NAMALWA (cell line): ENCODE measurements at regions not wholly inside any gene's neighbourhood (a gene's known extent, or its start where the extent isn't known, plus 50 kb on each side); places are given as distances from the start of the nearest gene placed in this dataset.

Source experiments
- DNase-seq: peaks from one replicate; pipeline ENCODE4 v3.0.0-alpha.2; 2015; ENCODE audit warnings: low spot score

DNA sequence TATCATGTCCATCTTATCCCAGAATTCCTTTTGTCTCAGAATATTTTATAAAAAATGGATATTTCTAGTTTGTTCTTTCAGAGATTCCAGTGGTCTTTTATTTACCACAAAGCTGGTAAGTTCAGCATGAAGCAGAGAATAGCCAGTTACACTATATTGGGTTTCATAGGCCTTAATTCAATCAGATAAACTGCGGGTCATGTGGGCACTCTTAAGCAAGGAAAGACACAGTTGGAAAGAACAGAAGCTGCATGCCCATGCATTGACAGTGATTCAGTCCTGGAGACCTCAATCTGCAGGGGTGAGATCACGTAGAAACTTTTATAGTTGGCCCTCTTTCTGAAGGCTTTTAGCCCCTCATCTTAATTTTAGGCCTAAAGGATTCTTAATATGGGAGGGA lies 281.3 kb upstream of the IGFBP3 start:
- no peak for DNase-seq

DNA sequence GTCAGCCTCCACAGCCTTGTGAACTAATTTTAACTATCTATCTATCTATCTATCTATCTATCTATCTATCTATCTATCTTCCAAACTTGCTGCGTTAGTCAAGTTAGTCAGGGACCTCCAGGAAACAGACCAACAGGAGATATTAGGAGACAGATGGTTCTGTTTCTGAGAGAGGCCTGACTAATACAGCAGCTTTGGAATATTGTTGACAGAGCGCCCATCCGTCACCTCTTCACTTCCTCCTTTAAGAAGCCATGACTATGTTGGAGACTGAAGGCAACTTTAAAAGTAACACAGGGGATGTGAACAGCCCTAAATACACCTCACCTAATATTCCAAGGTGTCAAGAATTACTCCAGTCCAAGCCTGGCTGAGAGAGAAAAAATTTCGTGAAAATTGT lies 280.9 kb upstream of the IGFBP3 start:
- DNase-seq = no peak

DNA sequence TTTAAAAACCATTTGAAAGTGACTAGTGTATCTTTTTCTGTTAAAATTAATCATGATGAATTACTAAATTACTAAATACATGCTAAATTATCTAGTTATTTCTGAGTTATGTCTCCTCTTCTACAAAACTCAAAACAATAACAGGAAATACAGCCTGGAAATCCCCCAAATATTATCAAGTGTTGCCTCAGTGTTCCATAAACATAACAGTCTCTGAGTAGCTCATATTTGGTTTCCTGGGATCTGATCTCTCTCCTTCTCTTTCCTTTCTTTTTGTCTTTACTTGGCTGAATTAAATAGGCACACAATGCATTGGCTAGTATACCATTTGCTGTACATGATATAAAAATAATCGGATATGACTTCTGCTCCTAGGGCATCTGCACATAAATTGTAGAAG lies 277.6 kb upstream of the IGFBP3 start:
- DNase-seq = no peak

DNA sequence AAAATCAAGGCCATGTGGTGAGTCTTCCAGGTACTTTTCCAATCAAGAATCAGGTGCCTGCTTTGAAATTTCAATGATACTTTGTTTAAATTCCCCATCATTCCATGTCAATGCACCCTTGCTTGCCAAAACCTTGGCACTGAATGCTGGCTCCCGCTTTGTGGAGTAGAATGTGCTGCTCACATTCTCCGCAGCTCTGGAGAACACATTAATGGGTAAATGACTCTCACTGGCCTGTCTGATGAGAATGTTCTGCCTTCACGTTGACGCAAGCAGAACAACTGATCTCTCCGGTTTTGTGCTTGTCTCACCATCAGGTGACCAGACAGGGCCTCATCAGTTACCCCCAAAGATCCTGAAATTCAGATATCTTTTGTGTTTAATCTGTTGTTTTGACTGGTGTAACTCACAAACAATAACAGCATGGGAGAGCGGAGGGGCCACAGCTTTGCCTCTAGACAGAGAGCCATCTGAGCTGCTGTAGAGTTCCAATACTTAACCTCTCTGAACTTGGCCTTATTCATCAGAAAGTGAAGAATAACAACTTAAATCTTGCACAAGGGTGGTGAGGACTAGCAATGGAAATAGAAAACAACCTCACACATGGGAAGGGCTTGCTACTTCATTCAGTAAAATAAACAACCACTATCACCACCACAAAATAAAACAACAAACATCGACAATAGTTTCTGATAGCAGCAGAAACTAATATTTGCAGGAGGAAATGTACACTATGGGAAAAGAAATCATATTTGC lies 276.9 kb upstream of the IGFBP3 start:
- no peak for DNase-seq

DNA sequence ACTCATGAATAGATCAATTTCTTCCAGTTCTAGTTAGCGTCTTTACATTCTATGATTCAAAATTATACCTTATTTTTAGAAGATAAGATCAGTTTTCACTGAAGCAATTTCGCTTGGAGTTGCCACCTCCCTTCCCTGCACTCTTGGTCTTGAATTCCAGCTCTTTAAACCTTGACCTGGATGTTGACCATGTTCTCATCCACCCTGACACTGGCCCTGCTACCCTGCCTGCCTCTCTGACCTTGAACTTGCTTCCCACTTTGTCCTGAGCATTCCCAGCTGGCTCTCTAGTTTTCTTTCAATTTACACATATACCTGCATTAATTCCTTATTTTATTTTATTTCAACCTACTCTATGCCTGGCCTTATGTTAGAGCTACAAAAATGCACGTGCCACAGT lies 274.9 kb upstream of the IGFBP3 start:
- no peak for DNase-seq

DNA sequence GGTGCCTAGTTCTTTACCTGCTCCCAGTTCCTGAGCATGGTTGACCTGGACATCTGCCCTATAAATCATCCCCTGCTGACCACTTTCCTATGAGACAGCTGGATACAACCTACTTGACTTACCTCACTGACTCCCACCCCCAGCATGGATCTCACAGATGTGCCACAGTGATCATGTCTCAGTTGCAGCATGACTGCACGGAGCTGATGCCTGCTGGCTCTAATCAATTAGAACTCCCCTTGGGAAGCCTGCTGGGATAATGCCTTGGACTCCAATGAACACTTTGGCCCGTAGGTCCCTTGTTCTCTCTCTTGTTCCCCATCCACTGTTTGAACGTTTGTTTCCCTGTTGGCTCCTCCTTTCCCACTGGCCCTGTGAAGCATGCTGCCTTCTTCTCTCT lies 271.2 kb upstream of the IGFBP3 start:
- no peak for DNase-seq

DNA sequence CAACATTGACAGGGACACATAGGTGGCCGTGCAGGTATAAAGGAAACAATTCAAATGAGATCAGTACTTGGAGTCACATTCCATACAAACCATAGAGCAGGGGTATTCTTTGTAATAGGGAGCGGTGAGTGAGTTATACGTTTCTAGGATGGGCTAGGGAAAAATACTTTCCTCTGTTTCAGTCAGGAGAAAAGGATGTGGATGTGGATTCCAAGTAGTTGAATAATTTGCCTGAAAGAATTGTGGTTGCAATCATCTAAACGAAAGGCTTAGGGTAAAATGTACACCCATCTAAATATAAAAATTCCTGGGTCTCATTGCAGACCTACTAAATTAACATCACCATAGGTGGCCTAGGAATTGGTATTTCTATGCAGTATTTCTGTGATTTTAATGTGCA lies 270.7 kb upstream of the IGFBP3 start:
- DNase-seq = no peak

DNA sequence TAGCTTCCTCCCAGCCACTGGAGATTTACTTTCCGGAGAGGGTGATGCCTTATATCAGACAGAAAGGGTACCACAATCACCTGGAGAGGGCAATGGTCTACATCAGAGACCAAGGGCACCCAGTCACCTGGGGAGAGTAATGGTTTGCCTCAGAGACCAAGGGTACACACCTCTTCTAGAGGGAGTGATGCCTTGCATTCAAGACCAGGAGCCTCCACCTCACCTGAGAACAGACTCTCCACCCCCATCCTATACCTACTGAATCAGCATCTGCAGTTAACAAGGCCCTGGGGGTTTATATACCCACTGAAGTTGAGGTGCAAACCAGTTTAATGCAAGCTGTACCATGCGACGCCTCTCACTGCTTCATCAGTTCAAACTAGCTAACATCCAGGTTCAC lies 270.2 kb upstream of the IGFBP3 start:
- no peak for DNase-seq

DNA sequence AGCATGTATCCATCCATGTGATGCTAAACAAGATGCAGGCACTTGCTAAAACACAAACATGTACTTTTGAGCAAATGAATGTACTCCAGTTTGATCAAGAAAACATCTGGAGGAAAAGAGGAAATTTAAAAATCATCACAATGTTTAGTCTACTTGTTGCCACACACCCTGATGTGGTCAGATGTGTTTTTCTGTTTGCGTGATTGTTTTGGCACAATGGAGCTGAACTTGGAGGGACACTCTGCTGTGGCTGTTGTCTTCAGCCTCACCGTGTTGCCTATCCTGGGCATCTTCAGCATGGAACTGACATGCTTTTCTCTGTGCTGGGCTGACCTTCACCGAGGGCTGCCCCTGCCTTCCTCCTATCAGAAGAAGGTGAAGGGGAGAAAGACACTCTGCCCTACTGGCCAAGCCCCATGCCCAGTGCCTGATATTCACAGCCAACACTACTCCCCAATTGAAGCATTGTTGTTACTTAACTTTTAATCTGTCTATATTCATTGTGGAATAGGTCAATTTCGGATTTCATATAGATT lies 268.3 kb upstream of the IGFBP3 start:
- DNase-seq = no peak

DNA sequence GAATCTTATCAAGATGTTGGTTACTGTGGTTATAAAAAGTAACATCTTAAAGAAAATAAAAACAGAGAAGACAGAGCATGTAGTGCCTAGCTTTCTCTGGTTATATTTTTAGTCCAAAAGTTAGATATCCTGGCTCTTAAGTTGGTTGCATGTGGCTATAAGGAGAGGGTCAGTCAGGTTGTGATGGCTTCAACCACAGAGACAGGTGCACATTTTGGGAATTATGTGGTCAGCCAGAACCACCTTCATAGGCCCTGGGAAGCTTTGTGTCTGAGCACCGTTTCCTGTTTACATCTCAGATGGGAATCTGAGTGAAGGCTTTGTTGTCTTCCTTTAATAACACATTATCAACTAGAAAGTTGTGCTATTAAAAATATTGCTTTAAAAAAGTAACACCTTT lies 265.1 kb upstream of the IGFBP3 start:
- no peak for DNase-seq

DNA sequence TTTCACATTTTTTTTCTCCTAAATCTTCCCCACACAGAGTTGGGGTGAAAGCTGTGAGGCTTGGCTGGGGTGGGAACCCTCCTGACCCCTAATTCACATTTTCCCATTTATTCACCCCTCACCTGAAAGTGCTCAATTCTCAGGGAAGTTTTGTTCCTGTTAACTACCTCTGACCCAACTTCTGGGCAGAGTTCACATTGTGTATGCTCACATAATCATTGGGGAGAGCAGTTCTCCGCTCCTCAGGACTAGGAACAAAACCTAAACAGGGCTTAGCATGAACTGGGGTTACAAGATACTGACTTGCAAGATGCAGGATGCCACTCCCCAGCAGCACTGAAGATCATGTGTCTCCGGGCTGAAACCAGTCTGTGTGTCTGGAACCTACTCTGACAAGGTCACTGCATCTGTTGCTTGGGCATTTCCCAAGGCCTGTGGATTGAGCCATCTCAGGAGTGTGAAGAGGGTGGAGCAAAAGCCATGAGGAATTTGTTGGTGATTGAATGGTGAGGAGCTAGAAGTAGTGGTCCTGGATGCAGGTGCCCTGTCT lies 258.1 kb upstream of the IGFBP3 start:
- no peak for DNase-seq

DNA sequence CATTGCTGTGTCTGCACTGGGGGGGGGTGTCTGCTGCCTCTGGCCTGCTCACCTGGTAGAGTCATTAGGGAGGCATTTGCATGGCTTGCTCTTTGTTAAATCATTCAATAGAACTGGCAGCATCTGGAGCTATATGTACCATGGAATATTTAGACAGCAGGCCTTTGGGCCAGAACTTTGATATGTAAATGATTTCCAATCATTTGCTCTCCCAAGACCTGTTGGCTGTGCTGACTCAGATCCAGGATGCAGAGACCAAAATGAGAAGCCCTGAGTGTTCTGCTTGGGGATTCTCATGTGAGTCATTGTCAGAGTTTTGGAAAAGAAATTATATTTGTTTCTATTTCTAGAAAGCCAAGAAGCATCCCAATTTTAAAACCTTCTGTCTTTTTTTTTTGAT lies 257.6 kb upstream of the IGFBP3 start:
- DNase-seq = no peak

DNA sequence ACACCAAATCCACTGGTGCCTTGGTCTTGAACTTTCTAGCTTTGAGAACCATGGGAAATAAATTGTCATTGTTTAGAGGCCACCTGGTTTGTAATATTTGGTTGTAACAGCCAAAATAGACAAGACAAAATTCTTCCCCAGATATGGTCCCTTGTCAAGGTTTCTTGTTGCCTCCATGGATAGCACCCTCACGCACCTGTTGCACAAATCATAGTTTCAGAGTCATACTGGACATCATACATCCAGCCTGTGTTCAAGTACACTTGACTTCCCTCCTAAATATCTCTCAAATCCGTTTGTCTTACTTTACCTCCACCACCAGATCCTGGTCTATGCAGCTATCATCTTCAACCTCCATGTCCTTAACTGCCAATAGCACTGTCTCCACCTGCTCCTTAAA lies 256.7 kb upstream of the IGFBP3 start:
- DNase-seq = no peak

DNA sequence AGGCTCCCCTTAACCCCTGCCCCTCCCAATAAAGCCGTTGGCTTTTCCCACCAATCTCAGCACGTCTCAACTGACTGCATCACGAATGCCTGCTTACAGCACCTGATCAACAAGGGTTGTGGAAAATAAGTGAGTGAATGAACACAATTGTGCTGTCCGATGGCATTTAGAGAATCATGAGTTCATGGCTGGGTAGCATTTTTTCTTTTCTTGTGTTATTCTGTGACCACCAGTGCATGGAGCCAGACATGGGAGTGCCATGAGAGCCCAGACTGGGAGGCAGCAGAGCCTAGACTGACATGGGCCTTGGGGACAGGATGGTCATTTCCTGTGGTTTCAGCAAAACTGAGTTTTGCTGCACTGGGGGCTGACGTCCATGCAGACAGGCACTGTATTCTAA lies 254.1 kb upstream of the IGFBP3 start:
- no peak for DNase-seq

DNA sequence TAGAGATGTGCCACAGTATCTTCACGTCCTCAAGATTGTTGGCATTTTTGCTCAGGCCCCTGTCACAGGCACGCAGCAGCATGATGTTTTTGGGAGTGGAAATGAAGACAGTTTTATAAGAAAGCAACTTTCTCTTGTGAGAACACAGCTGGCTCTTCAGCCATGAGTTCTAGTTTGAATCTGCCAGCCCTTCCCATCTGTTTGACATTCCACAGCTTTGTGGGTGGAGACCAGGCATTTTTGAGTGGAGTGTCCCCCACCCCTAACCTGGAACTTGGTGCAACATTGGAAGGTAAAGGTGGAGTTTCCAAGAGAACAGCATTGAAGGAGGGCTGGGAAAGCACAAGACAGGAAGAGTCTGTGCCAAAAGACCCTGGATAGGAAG lies 253.1 kb upstream of the IGFBP3 start:
- DNase-seq = no peak

DNA sequence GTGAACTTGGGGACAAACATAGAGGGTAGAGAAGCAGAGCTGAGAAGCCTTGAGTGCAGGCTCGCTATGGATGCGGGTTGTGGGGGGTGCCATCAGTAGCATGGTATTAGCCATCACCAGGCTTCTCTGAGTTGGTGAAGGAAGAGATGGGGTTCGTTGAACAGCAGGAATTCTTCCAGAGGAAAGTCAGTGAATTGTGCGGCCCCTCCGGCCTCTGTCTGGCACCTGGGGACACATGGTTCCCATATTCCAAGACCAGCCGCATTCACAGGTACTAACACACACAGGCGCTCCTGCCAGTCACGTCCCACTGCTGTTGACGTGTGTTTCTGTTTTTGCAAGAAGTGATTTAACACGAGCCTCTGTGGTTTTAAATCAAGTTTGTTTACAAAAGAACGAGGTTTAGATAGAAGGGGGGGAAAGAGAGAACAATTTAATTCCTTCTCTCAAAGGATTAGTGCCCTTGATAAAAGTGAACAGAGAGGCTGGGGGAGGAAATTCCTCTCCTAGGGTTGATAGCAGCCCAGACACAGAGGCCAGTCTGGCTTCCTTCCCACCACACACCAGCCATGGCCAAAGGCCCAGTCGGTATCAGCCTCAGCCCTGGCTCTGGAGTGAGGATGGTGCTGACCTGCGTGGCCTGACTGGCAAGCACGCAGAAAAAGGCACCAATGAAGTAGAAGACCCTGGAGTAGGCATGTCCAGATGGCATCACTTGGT lies 252.6 kb upstream of the IGFBP3 start:
- no peak for DNase-seq

DNA sequence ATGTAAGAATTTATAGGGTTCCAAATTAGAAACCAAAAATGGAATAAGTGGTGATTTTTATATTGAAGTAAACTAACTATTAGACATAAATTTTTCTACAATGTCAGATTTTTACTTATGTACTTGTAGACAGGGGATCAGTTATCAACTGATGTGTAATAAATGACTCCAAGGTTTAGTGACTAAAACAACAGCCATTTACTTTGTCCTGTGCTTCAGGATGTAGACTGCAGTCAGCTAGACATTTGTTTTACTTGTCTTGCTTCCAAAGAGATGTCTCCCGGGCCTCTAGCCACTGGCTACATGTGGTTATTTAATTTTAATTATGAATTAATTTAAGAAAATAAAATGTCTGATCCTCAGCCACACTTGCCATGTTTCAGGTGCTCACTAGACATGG lies 249.7 kb upstream of the IGFBP3 start:
- no peak for DNase-seq

DNA sequence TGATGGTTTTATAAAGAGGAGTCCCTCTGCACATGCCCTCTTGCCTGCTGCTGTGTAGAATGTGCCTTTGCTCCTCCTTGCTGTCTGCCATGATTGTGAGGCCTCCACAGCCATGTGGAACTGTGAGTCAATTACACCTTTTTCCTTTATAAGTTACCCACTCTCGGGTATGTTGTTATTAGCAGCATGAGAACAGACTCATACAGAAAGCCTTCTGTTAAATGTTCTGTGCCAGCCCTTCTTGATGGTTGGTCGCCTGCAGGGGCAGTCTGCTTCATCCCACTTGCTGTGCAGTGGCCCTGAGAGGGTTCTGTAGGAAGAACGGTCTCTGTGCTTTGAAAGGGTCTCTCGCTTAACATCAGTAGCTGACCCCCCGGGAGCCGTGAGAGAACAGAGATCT lies 248.9 kb upstream of the IGFBP3 start:
- no peak for DNase-seq

DNA sequence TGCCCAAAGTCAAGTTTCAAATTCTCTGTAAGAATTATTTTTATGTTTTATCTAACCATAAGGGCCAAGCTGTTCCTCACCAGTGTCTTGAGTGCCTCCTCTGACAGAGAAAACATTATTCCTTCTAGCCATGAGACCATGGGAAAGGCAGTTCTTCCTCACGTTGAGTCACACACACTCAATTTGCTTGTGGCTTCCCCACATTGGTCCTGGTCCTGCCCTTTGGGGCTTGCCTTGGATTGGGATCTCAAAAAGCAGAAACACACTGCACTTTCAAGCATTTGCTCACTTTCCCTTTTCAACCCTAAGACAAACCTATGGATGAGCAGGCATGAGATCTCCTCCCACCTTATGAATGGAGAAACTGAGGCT lies 248.3 kb upstream of the IGFBP3 start:
- DNase-seq = no peak

DNA sequence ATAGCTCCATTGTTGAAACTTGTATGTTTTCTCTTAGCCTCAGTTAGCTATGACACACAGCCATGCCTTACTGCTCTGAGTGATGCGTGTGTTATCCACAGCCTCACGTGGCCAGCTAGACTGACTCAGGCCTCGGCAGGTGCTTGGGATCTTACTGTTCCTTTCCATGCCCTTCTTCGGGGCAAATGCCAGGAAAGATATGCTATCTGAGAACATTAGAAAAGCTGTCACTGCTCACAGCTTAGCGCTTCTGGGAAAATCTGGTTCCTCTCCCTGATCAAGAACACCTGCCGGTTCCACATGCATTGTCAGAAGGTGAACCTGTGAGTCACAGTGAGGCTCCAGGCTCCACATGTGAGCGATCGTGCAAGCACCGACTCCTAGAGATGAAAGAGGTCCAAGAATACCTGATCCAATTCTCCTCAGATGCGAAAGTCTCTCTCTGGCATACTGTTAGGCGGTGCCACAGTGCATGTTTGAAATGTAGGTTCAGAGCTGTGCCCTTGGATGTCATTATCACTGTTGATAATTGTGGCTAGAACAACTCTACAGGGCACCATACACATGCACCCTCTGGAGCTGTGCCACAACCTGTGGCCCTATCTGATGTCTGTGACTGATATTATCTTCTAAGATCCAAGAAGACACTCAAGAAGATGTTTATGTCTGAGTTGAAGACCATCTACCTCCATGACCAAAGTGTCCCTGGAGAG lies 247.8 kb upstream of the IGFBP3 start:
- no peak for DNase-seq

DNA sequence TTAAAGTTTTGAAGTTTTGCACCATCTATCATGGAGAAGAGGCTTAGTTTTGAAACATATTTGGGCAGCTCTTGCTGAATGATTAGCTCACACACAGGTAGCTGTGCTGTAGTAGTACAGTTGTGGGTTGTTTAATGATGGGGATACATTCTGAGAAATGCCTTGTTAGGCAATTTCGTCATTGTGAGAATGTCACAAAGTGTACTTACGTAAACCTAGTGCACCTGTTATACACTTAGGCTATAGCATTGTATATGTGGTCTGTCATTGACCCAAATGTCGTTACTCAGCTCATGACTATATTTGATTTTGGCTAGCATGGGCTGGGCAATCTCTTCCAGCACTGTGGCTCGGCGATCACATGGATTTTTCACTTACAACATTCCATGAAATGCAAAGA lies 247.2 kb upstream of the IGFBP3 start:
- DNase-seq = no peak

DNA sequence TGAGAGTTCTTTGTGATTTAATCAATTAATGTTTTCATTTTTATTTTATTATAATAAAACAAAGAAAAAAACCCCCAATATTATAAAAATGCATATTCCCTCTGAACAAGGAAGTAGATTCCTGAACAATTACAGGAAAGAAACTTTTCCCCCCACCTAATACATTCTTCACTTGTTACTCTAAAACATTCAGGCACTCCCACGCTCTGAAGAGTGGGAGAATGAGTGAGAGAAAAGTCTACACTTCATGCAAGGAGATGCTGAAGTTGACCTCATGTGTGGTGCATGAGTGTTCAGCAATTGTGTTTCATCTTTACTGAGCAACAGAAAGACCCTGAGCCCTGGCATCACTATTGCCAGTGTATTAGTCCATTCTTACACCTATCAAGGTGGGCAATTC lies 244.2 kb upstream of the IGFBP3 start:
- no peak for DNase-seq

DNA sequence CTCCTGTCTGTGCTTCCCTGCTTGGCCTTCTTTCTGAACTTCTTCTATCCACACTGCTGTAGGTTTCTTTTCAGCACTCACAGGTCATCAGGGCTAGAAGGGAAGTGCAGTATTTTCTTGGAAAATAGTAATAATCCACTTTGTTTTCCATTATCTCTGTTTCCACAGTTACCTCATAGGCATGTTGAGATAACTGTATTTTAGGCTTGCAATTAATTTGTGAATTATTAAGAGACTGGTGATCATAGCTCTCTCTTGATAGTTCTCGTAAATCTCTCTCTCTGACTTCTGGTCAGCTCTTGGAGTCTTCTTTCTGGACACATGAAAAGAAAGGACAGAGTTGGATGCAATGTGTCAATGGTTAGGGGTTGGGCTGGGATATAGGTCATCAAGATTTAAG lies 243.6 kb upstream of the IGFBP3 start:
- no peak for DNase-seq
